ENCODE measurements at regions not wholly inside any gene's neighbourhood (a gene's known extent, or its start where the extent isn't known, plus 50 kb on each side); places are given as distances from the start of the nearest gene placed in this dataset.

- TF ChIP-seq CTCF (IDR thresholded peaks at IDR 0.05) (no peak), POLR2A (IDR thresholded peaks at IDR 0.05) (no peak)
Observed at GRCh38 chr6:45794465-45794864, 221.2 kb downstream of the CLIC5 start.

Measured in lower leg skin (tissue), 3 donors.